ENCODE measurements at regions not wholly inside any gene's neighbourhood (a gene's known extent, or its start where the extent isn't known, plus 50 kb on each side); places are given as distances from the start of the nearest gene placed in this dataset.
"Not testable (repeated sequence)": the region's sequence is repeated elsewhere in the genome, so short reads cannot be mapped to it uniquely, and the experiment has no call there.

GRCh38 chr10:4270116-4270515, 485.1 kb upstream of the KLF6 start:
- Histone ChIP-seq H3K4me3 (ENCODE audit: low read depth, low read length) (no peak overlapping the region), H3K36me3 (ENCODE audit: control insufficient read depth in 2 of 2, insufficient read depth in 1 of 2, low read length in 2 of 2) (no peaks in the 10 kb centered on the region), H3K4me1 (ENCODE audit: control insufficient read depth, insufficient read depth, low read length) (no peaks in the 10 kb centered on the region), H3K9me3 (ENCODE audit: control insufficient read depth, insufficient read depth, low read depth, low read length) (no peaks in the 10 kb centered on the region), H3K27ac (ENCODE audit: extremely low read depth, low read depth, low read length) (no peak overlapping the region)
- ChIA-PET CTCF (no interaction called here), POLR2A (no interaction called here)
- TF ChIP-seq ZNF354C (tag by site-specific recombination; IDR thresholded peaks at IDR 0.05; ENCODE audit: borderline replicate concordance, low read depth) (no peak), GLI4 (tag by site-specific recombination; IDR thresholded peaks at IDR 0.05) (no peak), ZNF18 (tag by site-specific recombination; IDR thresholded peaks at IDR 0.05) (no peak), ZBTB17 (tag by site-specific recombination; IDR thresholded peaks at IDR 0.05) (no peak), ZFP37 (tag by site-specific recombination; IDR thresholded peaks at IDR 0.05) (no peak), YY1 (tag by site-specific recombination; IDR thresholded peaks at IDR 0.05) (no peak), ZNF311 (tag by site-specific recombination; IDR thresholded peaks at IDR 0.05; ENCODE audit: borderline replicate concordance) (no peak), KLF10 (tag by site-specific recombination; IDR thresholded peaks at IDR 0.05) (no peak), SCRT1 (tag by site-specific recombination; IDR thresholded peaks at IDR 0.05; ENCODE audit: borderline replicate concordance) (no peak), ZFP41 (tag by site-specific recombination; IDR thresholded peaks at IDR 0.05; ENCODE audit: borderline replicate concordance) (no peak), ZEB2 (tag by site-specific recombination; IDR thresholded peaks at IDR 0.05) (no peak)
- TF ChIP-seq, protein P1, sequence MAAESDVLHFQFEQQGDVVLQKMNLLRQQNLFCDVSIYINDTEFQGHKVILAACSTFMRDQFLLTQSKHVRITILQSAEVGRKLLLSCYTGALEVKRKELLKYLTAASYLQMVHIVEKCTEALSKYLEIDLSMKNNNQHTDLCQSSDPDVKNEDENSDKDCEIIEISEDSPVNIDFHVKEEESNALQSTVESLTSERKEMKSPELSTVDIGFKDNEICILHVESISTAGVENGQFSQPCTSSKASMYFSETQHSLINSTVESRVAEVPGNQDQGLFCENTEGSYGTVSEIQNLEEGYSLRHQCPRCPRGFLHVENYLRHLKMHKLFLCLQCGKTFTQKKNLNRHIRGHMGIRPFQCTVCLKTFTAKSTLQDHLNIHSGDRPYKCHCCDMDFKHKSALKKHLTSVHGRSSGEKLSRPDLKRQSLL (tag by site-specific recombination; IDR thresholded peaks at IDR 0.05), result no peak
- TF ChIP-seq, protein P2, sequence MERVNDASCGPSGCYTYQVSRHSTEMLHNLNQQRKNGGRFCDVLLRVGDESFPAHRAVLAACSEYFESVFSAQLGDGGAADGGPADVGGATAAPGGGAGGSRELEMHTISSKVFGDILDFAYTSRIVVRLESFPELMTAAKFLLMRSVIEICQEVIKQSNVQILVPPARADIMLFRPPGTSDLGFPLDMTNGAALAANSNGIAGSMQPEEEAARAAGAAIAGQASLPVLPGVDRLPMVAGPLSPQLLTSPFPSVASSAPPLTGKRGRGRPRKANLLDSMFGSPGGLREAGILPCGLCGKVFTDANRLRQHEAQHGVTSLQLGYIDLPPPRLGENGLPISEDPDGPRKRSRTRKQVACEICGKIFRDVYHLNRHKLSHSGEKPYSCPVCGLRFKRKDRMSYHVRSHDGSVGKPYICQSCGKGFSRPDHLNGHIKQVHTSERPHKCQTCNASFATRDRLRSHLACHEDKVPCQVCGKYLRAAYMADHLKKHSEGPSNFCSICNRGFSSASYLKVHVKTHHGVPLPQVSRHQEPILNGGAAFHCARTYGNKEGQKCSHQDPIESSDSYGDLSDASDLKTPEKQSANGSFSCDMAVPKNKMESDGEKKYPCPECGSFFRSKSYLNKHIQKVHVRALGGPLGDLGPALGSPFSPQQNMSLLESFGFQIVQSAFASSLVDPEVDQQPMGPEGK (tag by site-specific recombination; IDR thresholded peaks at IDR 0.05), result no peak
- TF ChIP-seq, protein P3, sequence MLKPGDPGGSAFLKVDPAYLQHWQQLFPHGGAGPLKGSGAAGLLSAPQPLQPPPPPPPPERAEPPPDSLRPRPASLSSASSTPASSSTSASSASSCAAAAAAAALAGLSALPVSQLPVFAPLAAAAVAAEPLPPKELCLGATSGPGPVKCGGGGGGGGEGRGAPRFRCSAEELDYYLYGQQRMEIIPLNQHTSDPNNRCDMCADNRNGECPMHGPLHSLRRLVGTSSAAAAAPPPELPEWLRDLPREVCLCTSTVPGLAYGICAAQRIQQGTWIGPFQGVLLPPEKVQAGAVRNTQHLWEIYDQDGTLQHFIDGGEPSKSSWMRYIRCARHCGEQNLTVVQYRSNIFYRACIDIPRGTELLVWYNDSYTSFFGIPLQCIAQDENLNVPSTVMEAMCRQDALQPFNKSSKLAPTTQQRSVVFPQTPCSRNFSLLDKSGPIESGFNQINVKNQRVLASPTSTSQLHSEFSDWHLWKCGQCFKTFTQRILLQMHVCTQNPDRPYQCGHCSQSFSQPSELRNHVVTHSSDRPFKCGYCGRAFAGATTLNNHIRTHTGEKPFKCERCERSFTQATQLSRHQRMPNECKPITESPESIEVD (tag by site-specific recombination; IDR thresholded peaks at IDR 0.05), result no peak

DNA sequence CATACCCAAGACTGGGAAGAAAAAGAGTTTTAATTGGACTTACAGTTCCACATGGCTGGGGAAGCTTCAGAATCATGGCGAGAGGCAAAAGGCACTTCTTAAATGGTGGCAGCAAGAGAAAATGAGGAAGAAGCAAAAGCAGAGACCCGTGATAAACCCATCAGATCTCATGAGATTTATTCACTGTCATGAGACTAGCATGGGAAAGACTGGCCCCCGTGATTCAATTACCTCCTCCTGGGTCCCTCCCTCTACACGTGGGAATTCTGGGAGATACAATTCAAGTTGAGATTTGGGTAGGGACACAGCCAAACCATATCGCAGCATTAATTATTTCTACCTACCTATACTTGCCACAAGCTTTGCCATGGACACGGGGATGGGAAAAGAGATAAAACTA, 483.5 kb upstream of the KLF6 start:
- H3K36me3 ChIP-seq (ENCODE audit: control insufficient read depth in 2 of 2, insufficient read depth in 1 of 2, low read length in 2 of 2); H3K4me3 ChIP-seq (ENCODE audit: low read depth, low read length); H3K4me1 ChIP-seq (ENCODE audit: control insufficient read depth, insufficient read depth, low read length); POLR2A ChIA-PET; H3K9me3 ChIP-seq (ENCODE audit: control insufficient read depth, insufficient read depth, low read depth, low read length); H3K27ac ChIP-seq (ENCODE audit: extremely low read depth, low read depth, low read length): not testable (repeated sequence)
- CTCF ChIA-PET, result interaction anchor here (0.7 to 1.2 kb wide), 2 partner anchors 270 to 1072 kb away, joined by 3 to 4 read pairs; no protein-coding TSS in a partner anchor

GRCh38 chr10:4267086-4267773, 482.2 kb upstream of the KLF6 start:
- POLR2A ChIA-PET, result no interaction called here
- no peaks in the 10 kb centered on the region for H3K9me3 ChIP-seq (ENCODE audit: control insufficient read depth, insufficient read depth, low read depth, low read length)
- H3K27ac ChIP-seq (ENCODE audit: extremely low read depth, low read depth, low read length), result no peak overlapping the region
- TF ChIP-seq, protein P3 (tag by site-specific recombination; IDR thresholded peaks at IDR 0.05), result no peak
- TF ChIP-seq, protein P4, sequence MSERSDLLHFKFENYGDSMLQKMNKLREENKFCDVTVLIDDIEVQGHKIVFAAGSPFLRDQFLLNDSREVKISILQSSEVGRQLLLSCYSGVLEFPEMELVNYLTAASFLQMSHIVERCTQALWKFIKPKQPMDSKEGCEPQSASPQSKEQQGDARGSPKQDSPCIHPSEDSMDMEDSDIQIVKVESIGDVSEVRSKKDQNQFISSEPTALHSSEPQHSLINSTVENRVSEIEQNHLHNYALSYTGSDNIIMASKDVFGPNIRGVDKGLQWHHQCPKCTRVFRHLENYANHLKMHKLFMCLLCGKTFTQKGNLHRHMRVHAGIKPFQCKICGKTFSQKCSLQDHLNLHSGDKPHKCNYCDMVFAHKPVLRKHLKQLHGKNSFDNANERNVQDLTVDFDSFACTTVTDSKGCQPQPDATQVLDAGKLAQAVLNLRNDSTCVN (tag by site-specific recombination; optimal IDR thresholded peaks at IDR 0.05), result no peak
- TF ChIP-seq MEIS1 (CRISPR knock-in tag; IDR thresholded peaks at IDR 0.05; ENCODE audit: borderline replicate concordance), result no peak
- TF ChIP-seq ZNF837 (tag by site-specific recombination; IDR thresholded peaks at IDR 0.05), result no peak
- no peak for TF ChIP-seq ZNF114 (tag by site-specific recombination; IDR thresholded peaks at IDR 0.05)
- TF ChIP-seq, protein P5, sequence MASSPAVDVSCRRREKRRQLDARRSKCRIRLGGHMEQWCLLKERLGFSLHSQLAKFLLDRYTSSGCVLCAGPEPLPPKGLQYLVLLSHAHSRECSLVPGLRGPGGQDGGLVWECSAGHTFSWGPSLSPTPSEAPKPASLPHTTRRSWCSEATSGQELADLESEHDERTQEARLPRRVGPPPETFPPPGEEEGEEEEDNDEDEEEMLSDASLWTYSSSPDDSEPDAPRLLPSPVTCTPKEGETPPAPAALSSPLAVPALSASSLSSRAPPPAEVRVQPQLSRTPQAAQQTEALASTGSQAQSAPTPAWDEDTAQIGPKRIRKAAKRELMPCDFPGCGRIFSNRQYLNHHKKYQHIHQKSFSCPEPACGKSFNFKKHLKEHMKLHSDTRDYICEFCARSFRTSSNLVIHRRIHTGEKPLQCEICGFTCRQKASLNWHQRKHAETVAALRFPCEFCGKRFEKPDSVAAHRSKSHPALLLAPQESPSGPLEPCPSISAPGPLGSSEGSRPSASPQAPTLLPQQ (tag by site-specific recombination; IDR thresholded peaks at IDR 0.05), result no peak

More at GRCh38 chr10:4267086-4267773, 482.2 kb upstream of the KLF6 start:
- Histone ChIP-seq H3K36me3 (ENCODE audit: control insufficient read depth in 2 of 2, insufficient read depth in 1 of 2, low read length in 2 of 2) (no peaks in the 10 kb centered on the region), H3K4me1 (ENCODE audit: control insufficient read depth, insufficient read depth, low read length) (no peaks in the 10 kb centered on the region), H3K4me3 (ENCODE audit: low read depth, low read length) (no peak overlapping the region)
- CTCF ChIA-PET, result interaction anchor here (0.8 to 1.7 kb wide), 3 partner anchors 11 to 1071 kb away, joined by 3 to 6 read pairs (median 4); no protein-coding TSS in a partner anchor
